ENCODE measurements at regions not wholly inside any gene's neighbourhood (a gene's known extent, or its start where the extent isn't known, plus 50 kb on each side); places are given as distances from the start of the nearest gene placed in this dataset.

DNA sequence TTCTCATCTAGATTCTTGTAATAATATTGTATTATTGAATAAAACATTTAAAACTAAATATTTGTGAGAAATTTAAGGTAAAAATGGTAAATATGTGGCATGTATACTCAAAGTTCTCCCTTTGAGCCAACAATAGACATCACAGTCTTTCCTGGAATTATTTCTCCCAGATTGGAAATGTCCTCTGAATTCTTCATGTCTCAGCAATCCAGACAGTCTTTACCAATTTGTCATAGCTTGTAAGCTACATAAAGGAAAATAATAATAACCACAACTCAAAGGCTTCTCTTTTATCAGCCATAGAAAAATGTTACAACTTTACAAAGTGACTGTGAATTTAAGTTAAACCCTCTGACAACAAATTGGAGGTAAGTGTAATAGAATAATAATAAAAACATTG lies 784.9 kb downstream of the EPHA4 start:
- DNase-seq (ENCODE audit: low read depth): no peak
- no peak overlapping the region for H3K4me3 ChIP-seq (ENCODE audit: low read depth, low read length)
- TF ChIP-seq, protein P1, sequence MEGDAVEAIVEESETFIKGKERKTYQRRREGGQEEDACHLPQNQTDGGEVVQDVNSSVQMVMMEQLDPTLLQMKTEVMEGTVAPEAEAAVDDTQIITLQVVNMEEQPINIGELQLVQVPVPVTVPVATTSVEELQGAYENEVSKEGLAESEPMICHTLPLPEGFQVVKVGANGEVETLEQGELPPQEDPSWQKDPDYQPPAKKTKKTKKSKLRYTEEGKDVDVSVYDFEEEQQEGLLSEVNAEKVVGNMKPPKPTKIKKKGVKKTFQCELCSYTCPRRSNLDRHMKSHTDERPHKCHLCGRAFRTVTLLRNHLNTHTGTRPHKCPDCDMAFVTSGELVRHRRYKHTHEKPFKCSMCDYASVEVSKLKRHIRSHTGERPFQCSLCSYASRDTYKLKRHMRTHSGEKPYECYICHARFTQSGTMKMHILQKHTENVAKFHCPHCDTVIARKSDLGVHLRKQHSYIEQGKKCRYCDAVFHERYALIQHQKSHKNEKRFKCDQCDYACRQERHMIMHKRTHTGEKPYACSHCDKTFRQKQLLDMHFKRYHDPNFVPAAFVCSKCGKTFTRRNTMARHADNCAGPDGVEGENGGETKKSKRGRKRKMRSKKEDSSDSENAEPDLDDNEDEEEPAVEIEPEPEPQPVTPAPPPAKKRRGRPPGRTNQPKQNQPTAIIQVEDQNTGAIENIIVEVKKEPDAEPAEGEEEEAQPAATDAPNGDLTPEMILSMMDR (IDR thresholded peaks at IDR 0.05; ENCODE audit: insufficient read depth, low read depth, low read length): no peak

DNA sequence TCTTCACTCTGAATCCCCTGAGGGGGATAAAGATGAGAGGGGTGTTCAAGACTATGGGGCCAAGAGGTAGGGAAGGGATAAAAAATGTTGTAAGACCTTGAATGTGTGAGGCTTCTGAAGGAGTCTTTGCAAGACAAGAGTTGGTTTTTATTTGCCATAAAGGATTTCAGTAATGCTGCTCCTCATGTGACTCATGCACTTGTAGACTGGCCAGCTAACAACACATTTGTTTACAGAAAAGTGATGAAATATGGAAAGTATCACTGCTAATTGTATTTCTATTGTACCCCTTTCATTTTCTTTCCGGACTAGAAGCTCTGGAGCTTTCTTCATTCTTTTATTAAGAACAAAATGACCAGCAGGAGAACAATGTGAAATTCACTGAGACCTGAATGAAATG lies 782.1 kb downstream of the EPHA4 start:
- DNase-seq (ENCODE audit: low read depth): peak; percentile 51
- no peak overlapping the region for H3K4me3 ChIP-seq (ENCODE audit: low read depth, low read length)
- TF ChIP-seq, protein P1 (IDR thresholded peaks at IDR 0.05; ENCODE audit: insufficient read depth, low read depth, low read length): no peak

DNA sequence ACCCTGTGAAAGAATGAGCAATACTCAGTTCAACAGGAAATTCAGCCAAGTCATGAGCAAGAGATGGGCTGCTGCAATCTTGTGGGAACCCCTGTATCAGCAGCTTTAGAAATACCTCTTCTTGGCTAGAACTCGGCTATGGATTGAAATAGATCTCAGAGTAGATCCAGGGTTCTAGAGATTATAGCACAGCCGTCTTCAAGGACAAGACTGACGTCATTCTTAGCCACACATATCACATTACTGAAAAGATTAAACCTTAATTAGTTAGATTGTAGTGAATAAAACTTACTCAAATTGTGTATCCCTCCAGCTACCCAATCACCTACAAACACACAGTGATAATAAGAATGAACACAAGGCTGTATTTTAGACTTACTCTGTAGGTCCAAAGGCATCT lies 776.4 kb downstream of the EPHA4 start:
- no peak overlapping the region for H3K4me3 ChIP-seq (ENCODE audit: low read depth, low read length)
- no peak for DNase-seq (ENCODE audit: low read depth)
- TF ChIP-seq, protein P1 (IDR thresholded peaks at IDR 0.05; ENCODE audit: insufficient read depth, low read depth, low read length): no peak

DNA sequence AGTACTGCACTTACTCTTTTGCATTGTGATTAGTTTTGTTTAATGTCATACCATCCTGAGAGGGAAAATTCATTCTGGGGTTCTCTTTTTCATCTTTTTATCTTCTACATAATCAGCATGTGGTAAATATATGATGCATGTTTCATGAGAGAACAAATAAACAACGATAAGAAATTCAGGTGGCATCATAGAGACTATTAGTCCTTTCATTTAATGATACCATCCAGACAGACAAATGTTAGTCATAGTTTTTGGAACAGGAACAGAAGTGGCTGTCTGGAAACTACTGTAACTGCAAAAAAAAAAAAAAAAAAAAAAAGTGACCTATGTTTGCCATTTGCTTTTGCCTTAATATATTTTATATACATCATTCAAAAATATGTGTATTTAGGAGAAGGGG lies 761.0 kb downstream of the EPHA4 start:
- TF ChIP-seq, protein P1 (IDR thresholded peaks at IDR 0.05; ENCODE audit: insufficient read depth, low read depth, low read length): no peak
- DNase-seq (ENCODE audit: low read depth): no peak
- H3K4me3 ChIP-seq (ENCODE audit: low read depth, low read length): no peak overlapping the region

DNA sequence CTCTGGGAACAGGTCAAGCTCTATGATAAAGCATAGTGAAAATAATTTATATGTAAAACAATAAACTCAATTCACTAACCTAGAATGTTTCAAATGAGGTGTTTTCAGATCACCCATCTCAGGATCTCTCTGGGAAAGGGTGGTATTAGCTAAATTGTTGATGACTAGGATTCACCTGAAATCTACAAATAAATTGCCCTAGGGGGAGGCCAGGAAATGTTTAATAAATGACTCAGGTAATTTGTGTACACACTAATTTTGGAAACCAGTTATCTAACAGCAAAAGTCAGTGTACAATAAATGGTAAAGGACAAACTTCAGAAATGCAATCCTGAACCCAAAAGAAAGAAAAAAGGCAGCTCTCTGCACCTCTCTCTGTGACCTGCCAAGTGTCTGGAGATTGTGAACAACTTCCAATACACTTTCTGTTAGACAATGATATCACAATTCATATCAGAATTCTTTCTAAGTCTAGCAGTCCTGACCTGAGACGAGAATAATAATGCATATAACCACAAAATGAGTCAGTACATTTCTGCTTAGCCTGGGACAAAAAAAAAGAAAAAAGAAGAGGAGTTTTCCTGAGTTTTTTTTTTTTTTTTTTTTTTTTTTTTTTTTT lies 760.0 kb downstream of the EPHA4 start:
- TF ChIP-seq, protein P1 (IDR thresholded peaks at IDR 0.05; ENCODE audit: insufficient read depth, low read depth, low read length): no peak
- no peak for DNase-seq (ENCODE audit: low read depth)
- H3K4me3 ChIP-seq (ENCODE audit: low read depth, low read length): no peak overlapping the region

DNA sequence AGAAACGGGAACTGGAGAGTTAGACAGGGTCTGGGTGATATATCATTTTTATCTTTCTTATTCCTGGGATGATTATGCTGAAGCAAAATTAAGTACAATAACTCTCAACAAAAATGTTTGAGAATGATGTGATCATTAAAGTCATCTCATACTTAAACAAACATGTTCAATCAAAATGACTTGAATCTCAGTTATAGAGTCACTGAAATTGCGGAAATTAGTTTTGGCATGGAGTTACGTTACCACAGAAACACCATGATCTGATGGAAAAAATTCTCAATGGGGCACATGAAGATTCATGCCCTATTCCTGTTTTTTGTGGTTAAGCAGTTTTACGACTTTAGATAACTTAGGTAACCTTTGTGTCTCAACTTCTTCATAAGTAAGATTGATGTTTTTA lies 757.7 kb downstream of the EPHA4 start:
- TF ChIP-seq, protein P1 (IDR thresholded peaks at IDR 0.05; ENCODE audit: insufficient read depth, low read depth, low read length): no peak
- no peak overlapping the region for H3K4me3 ChIP-seq (ENCODE audit: low read depth, low read length)
- no peak for DNase-seq (ENCODE audit: low read depth)

DNA sequence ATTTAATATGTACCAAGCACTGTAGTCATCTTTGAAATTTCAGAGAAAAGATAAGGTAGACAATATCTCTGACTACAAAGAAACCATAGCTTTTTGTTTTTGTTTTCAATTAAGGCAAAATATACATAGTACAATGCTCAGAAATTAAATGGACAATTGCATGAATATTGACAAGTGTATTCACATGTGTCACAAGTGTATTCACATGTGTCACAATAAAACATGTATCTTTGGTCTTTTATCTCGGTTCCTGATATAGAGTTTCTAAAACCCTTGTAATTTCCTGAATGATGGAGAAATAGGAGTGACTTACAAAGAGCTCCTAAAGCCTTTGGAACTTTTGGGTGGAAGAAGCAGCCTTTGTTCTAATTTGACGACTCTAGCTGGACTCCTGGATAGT lies 756.4 kb downstream of the EPHA4 start:
- no peak for DNase-seq (ENCODE audit: low read depth)
- TF ChIP-seq, protein P1 (IDR thresholded peaks at IDR 0.05; ENCODE audit: insufficient read depth, low read depth, low read length): no peak
- no peak overlapping the region for H3K4me3 ChIP-seq (ENCODE audit: low read depth, low read length)
